ENCODE measurements at regions not wholly inside any gene's neighbourhood (a gene's known extent, or its start where the extent isn't known, plus 50 kb on each side); places are given as distances from the start of the nearest gene placed in this dataset.

DNA sequence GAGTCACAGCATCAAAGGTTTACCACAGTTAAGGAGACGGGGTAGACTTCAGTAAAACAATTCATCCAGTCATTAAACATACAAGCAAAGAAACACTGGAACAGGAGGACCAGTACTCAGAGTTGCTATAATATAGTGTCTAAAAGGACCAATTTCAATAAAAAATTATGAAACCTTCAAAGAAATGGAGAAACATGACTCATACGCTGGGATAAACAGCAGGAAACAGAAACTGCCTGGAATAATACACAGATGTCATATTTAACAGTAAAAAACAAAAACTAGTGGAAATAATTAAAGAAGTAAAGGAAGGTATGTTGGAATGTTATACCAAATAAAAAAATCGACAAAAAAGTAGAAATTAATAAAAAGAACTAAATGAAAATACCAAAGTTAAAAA is 1075.9 kb downstream of the NR2F1-AS1 start:
- TF ChIP-seq, protein P1, sequence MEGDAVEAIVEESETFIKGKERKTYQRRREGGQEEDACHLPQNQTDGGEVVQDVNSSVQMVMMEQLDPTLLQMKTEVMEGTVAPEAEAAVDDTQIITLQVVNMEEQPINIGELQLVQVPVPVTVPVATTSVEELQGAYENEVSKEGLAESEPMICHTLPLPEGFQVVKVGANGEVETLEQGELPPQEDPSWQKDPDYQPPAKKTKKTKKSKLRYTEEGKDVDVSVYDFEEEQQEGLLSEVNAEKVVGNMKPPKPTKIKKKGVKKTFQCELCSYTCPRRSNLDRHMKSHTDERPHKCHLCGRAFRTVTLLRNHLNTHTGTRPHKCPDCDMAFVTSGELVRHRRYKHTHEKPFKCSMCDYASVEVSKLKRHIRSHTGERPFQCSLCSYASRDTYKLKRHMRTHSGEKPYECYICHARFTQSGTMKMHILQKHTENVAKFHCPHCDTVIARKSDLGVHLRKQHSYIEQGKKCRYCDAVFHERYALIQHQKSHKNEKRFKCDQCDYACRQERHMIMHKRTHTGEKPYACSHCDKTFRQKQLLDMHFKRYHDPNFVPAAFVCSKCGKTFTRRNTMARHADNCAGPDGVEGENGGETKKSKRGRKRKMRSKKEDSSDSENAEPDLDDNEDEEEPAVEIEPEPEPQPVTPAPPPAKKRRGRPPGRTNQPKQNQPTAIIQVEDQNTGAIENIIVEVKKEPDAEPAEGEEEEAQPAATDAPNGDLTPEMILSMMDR (IDR thresholded peaks at IDR 0.05; ENCODE audit: extremely low read depth, low read depth, low read length), result no peak
- no peaks in the 10 kb centered on the region for H4K20me1 ChIP-seq (ENCODE audit: insufficient read depth, low read length)
- no peak overlapping the region for H3K4me3 ChIP-seq (ENCODE audit: insufficient read depth, low read length)
- DNase-seq (ENCODE audit: insufficient read length, low spot score, missing footprints), result no peak
- no peaks in the 10 kb centered on the region for H3K27me3 ChIP-seq (ENCODE audit: insufficient read depth, low read length)
- peaks cover 3% of the 10 kb centered on the region for H3K4me1 ChIP-seq (ENCODE audit: insufficient read depth, low read length)
- H3K36me3 ChIP-seq (ENCODE audit: insufficient read depth, low read length), result no peaks in the 10 kb centered on the region
- peak overlapping the region; percentile 76 for H3K4me2 ChIP-seq (ENCODE audit: insufficient read depth, low read length)
- H2AFZ ChIP-seq (ENCODE audit: low read length), result peak overlapping the region; percentile 81
- H3K79me2 ChIP-seq (ENCODE audit: insufficient read depth, low read length), result no peaks in the 10 kb centered on the region
- no peaks in the 10 kb centered on the region for H3K9me3 ChIP-seq (ENCODE audit: low read depth, low read length)
- H3K27ac ChIP-seq (ENCODE audit: low read depth, low read length), result no peak overlapping the region

DNA sequence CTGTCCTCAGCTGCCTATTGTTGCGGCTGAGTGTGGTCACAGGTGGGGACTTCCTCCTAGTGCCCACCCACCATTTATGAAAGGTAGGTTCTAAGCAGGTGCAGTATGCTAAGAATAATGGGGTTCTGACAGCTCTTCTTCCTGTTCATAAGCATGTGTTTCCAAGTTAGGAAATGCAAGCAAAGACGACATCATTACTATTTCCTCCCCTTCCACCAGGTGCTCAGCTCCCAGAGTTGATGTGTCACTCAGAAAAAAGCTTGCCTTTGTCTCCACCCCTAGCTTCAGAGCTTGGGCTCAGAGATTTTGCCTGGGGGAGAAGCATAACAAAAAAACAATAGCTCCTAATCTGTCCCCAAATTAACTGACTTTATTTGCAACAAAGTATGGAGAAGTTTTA is 1076.7 kb downstream of the NR2F1-AS1 start:
- H3K27me3 ChIP-seq (ENCODE audit: insufficient read depth, low read length), result no peaks in the 10 kb centered on the region
- H3K4me2 ChIP-seq (ENCODE audit: insufficient read depth, low read length), result no peak overlapping the region
- no peak overlapping the region for H3K4me3 ChIP-seq (ENCODE audit: insufficient read depth, low read length)
- no peak overlapping the region for H2AFZ ChIP-seq (ENCODE audit: low read length)
- H4K20me1 ChIP-seq (ENCODE audit: insufficient read depth, low read length), result no peaks in the 10 kb centered on the region
- DNase-seq (ENCODE audit: insufficient read length, low spot score, missing footprints), result no peak
- H3K36me3 ChIP-seq (ENCODE audit: insufficient read depth, low read length), result no peaks in the 10 kb centered on the region
- TF ChIP-seq, protein P1 (IDR thresholded peaks at IDR 0.05; ENCODE audit: extremely low read depth, low read depth, low read length), result no peak
- no peaks in the 10 kb centered on the region for H3K9me3 ChIP-seq (ENCODE audit: low read depth, low read length)
- H3K4me1 ChIP-seq (ENCODE audit: insufficient read depth, low read length), result peaks cover 3% of the 10 kb centered on the region
- no peaks in the 10 kb centered on the region for H3K79me2 ChIP-seq (ENCODE audit: insufficient read depth, low read length)
- H3K27ac ChIP-seq (ENCODE audit: low read depth, low read length), result no peak overlapping the region

- Histone ChIP-seq H2AFZ (ENCODE audit: low read length) (peak overlapping the region; percentile 33), H3K27ac (ENCODE audit: low read depth, low read length) (no peak overlapping the region), H3K27me3 (ENCODE audit: insufficient read depth, low read length) (no peaks in the 10 kb centered on the region), H3K36me3 (ENCODE audit: insufficient read depth, low read length) (no peaks in the 10 kb centered on the region), H3K79me2 (ENCODE audit: insufficient read depth, low read length) (no peaks in the 10 kb centered on the region), H3K4me3 (ENCODE audit: insufficient read depth, low read length) (no peak overlapping the region), H3K9me3 (ENCODE audit: low read depth, low read length) (no peaks in the 10 kb centered on the region), H3K4me1 (ENCODE audit: insufficient read depth, low read length) (peaks cover 3% of the 10 kb centered on the region), H4K20me1 (ENCODE audit: insufficient read depth, low read length) (no peaks in the 10 kb centered on the region), H3K4me2 (ENCODE audit: insufficient read depth, low read length) (no peak overlapping the region)
- no peak for DNase-seq (ENCODE audit: insufficient read length, low spot score, missing footprints)
- TF ChIP-seq, protein P1 (IDR thresholded peaks at IDR 0.05; ENCODE audit: extremely low read depth, low read depth, low read length), result no peak
Observed at GRCh38 chr5:92500752-92501151, 1080.3 kb downstream of the NR2F1-AS1 start.

- no peaks in the 10 kb centered on the region for H3K9me3 ChIP-seq (ENCODE audit: low read depth, low read length)
- H3K4me1 ChIP-seq (ENCODE audit: insufficient read depth, low read length), result no peaks in the 10 kb centered on the region
- no peaks in the 10 kb centered on the region for H3K27me3 ChIP-seq (ENCODE audit: insufficient read depth, low read length)
- DNase-seq (ENCODE audit: insufficient read length, low spot score, missing footprints), result no peak
- no peak overlapping the region for H2AFZ ChIP-seq (ENCODE audit: low read length)
- H3K79me2 ChIP-seq (ENCODE audit: insufficient read depth, low read length), result no peaks in the 10 kb centered on the region
- no peak overlapping the region for H3K4me3 ChIP-seq (ENCODE audit: insufficient read depth, low read length)
- no peaks in the 10 kb centered on the region for H4K20me1 ChIP-seq (ENCODE audit: insufficient read depth, low read length)
- no peak overlapping the region for H3K27ac ChIP-seq (ENCODE audit: low read depth, low read length)
- no peaks in the 10 kb centered on the region for H3K36me3 ChIP-seq (ENCODE audit: insufficient read depth, low read length)
- no peak overlapping the region for H3K4me2 ChIP-seq (ENCODE audit: insufficient read depth, low read length)
- TF ChIP-seq, protein P1 (IDR thresholded peaks at IDR 0.05; ENCODE audit: extremely low read depth, low read depth, low read length), result no peak
Observed at GRCh38 chr5:92496545-92496944, 1084.5 kb downstream of the NR2F1-AS1 start.
